ENCODE measurements at regions not wholly inside any gene's neighbourhood (a gene's known extent, or its start where the extent isn't known, plus 50 kb on each side); places are given as distances from the start of the nearest gene placed in this dataset.

DNA sequence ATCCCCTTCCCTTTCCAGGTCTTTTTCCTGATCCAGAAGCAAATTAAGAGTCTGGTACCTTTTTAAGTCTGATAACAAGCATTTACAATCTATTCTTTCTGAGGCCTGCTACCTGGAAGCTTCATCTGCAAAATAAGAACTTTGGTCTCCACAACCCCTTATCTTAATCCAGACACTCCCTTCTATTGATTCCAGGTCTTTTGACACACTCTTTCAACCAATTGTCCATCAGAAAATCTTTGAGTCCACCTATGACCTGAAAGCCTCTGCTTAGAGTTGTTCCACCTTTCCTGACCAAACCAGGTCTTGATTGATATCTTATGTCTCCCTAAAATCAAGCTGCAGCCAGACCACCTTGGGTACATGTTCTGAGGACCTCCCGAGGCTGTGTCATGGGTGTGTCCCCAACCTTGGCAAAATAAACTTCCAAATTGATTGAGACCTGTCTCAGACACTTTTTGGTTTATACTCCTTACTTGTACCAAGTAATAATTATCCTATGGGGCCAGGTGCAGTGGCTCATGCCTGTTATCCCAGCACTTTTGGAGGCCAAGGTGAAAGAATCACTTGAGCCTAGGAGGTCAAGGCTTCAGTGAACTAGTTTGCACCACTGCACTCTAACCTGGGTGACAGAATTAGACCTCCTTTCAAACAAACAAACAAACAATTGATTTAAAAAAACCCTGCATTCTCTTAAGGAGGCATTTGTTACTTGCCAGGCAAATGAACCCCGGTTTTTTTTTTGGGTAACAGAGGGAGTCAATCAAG lies 126.1 kb downstream of the MAP3K21 start:
- Histone ChIP-seq H3K4me3 (ENCODE audit: low read depth in 1 of 2, low read length in 2 of 2) (no peak overlapping the region), H3K9me3 (ENCODE audit: insufficient read depth, low read length, severe bottlenecking) (no peaks in the 10 kb centered on the region), H2AFZ (ENCODE audit: low read depth, low read length) (no peak overlapping the region), H3K4me1 (ENCODE audit: insufficient read depth, low read length) (no peaks in the 10 kb centered on the region), H3K4me2 (ENCODE audit: insufficient read depth, low read length) (no peak overlapping the region), H4K20me1 (ENCODE audit: insufficient read depth, low read length) (no peaks in the 10 kb centered on the region), H3K79me2 (ENCODE audit: insufficient read depth, low read length) (no peaks in the 10 kb centered on the region), H3K27ac (ENCODE audit: low read length) (no peak overlapping the region), H3K27me3 (ENCODE audit: insufficient read depth, low read length, poor library complexity) (no peaks in the 10 kb centered on the region), H3K9ac (ENCODE audit: low read depth, low read length) (no peak overlapping the region), H3K36me3 (ENCODE audit: insufficient read depth, low read length) (no peaks in the 10 kb centered on the region)
- no peak for TF ChIP-seq EZH2 (IDR thresholded peaks at IDR 0.05; ENCODE audit: borderline replicate concordance, low read depth, low read length, severe bottlenecking)
- TF ChIP-seq, protein P1, sequence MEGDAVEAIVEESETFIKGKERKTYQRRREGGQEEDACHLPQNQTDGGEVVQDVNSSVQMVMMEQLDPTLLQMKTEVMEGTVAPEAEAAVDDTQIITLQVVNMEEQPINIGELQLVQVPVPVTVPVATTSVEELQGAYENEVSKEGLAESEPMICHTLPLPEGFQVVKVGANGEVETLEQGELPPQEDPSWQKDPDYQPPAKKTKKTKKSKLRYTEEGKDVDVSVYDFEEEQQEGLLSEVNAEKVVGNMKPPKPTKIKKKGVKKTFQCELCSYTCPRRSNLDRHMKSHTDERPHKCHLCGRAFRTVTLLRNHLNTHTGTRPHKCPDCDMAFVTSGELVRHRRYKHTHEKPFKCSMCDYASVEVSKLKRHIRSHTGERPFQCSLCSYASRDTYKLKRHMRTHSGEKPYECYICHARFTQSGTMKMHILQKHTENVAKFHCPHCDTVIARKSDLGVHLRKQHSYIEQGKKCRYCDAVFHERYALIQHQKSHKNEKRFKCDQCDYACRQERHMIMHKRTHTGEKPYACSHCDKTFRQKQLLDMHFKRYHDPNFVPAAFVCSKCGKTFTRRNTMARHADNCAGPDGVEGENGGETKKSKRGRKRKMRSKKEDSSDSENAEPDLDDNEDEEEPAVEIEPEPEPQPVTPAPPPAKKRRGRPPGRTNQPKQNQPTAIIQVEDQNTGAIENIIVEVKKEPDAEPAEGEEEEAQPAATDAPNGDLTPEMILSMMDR (IDR thresholded peaks at IDR 0.05; ENCODE audit: borderline replicate concordance, extremely low read depth, low read length, poor library complexity, severe bottlenecking), result no peak
- no peak for DNase-seq
- ATAC-seq (ENCODE audit: insufficient read depth, low read depth), result no peak

DNA sequence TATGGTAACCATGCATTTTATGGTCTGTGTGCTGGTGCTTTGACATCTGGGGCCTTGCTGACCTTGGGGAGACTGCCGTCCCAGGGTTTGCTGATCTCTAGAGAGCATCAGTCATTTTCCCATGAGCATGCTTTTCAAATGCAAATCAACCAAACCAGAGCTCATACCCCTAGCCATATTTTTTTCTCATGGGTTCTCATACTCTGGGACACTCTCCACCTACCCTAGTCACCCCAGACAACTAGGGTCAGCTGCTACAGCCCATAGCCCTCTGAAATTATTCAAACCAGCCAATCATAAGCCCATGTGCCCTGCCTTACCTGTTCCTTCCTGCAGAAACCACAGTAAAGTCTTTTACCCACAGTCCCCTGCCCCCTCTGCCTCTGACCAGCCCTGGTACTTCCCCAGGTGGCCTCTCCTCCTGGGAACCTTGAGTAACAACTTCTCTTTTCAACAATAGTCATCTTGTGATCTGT lies 132.0 kb downstream of the MAP3K21 start:
- Histone ChIP-seq H2AFZ (ENCODE audit: low read depth, low read length) (no peak overlapping the region), H3K4me2 (ENCODE audit: insufficient read depth, low read length) (no peak overlapping the region), H3K4me3 (ENCODE audit: low read depth in 1 of 2, low read length in 2 of 2) (no peak overlapping the region), H3K27ac (ENCODE audit: low read length) (no peak overlapping the region), H3K9ac (ENCODE audit: low read depth, low read length) (no peak overlapping the region), H3K27me3 (ENCODE audit: insufficient read depth, low read length, poor library complexity) (peaks cover 4% of the 10 kb centered on the region), H3K9me3 (ENCODE audit: insufficient read depth, low read length, severe bottlenecking) (no peaks in the 10 kb centered on the region), H3K36me3 (ENCODE audit: insufficient read depth, low read length) (no peaks in the 10 kb centered on the region), H3K4me1 (ENCODE audit: insufficient read depth, low read length) (no peaks in the 10 kb centered on the region), H4K20me1 (ENCODE audit: insufficient read depth, low read length) (no peaks in the 10 kb centered on the region), H3K79me2 (ENCODE audit: insufficient read depth, low read length) (no peaks in the 10 kb centered on the region)
- TF ChIP-seq EZH2 (IDR thresholded peaks at IDR 0.05; ENCODE audit: borderline replicate concordance, low read depth, low read length, severe bottlenecking), result no peak
- TF ChIP-seq, protein P1 (IDR thresholded peaks at IDR 0.05; ENCODE audit: borderline replicate concordance, extremely low read depth, low read length, poor library complexity, severe bottlenecking), result no peak
- ATAC-seq (ENCODE audit: insufficient read depth, low read depth) (no peak), DNase-seq (no peak)

DNA sequence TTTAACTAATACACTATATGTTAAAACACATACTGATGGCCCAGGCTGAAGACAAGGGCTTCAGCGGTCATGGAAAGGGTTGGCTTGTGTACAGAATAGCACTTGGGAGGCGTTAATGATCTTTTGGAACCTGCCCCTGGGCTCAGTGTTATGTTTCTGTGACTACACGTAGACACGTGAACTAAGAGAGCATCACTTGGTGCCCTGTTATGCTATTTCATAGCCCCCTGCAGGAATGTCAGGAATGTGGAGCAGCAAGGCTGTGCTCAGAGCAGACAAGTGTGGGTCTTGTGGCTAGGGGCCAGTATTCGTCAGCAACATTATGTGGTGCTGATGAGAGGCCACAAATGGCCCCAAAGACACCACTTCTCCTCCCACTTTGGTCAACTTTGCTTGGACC lies 132.4 kb downstream of the MAP3K21 start:
- Histone ChIP-seq H3K27ac (ENCODE audit: low read length) (no peak overlapping the region), H3K79me2 (ENCODE audit: insufficient read depth, low read length) (no peaks in the 10 kb centered on the region), H3K36me3 (ENCODE audit: insufficient read depth, low read length) (no peaks in the 10 kb centered on the region), H3K4me3 (ENCODE audit: low read depth in 1 of 2, low read length in 2 of 2) (no peak overlapping the region), H2AFZ (ENCODE audit: low read depth, low read length) (no peak overlapping the region), H3K4me2 (ENCODE audit: insufficient read depth, low read length) (no peak overlapping the region), H3K9me3 (ENCODE audit: insufficient read depth, low read length, severe bottlenecking) (no peaks in the 10 kb centered on the region), H3K27me3 (ENCODE audit: insufficient read depth, low read length, poor library complexity) (peaks cover 5% of the 10 kb centered on the region), H3K4me1 (ENCODE audit: insufficient read depth, low read length) (no peaks in the 10 kb centered on the region), H4K20me1 (ENCODE audit: insufficient read depth, low read length) (no peaks in the 10 kb centered on the region), H3K9ac (ENCODE audit: low read depth, low read length) (no peak overlapping the region)
- no peak for TF ChIP-seq EZH2 (IDR thresholded peaks at IDR 0.05; ENCODE audit: borderline replicate concordance, low read depth, low read length, severe bottlenecking)
- TF ChIP-seq, protein P1 (IDR thresholded peaks at IDR 0.05; ENCODE audit: borderline replicate concordance, extremely low read depth, low read length, poor library complexity, severe bottlenecking), result no peak
- ATAC-seq (ENCODE audit: insufficient read depth, low read depth), result no peak
- DNase-seq, result no peak
